ENCODE measurements at regions not wholly inside any gene's neighbourhood (a gene's known extent, or its start where the extent isn't known, plus 50 kb on each side); places are given as distances from the start of the nearest gene placed in this dataset.

DNA sequence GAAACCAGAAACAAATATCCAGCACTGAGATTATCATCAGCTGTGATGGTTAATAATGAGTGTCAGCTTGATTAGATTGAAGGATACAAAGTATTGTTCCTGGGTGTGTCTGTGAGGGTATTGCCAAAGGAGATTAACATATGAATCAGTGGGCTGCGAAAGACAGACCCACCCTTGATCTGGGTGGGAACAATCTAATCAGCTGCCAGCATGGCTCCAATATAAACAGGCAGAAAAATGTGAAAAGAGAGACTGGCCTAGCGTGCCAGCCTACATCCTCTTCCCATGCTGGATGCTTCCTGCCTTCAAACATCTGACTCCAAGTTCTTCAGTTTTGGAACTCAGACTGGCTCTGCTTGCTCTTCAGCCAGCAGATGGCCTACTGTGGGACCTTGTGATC, 869.5 kb downstream of the SI start:
- TF ChIP-seq, protein P1, sequence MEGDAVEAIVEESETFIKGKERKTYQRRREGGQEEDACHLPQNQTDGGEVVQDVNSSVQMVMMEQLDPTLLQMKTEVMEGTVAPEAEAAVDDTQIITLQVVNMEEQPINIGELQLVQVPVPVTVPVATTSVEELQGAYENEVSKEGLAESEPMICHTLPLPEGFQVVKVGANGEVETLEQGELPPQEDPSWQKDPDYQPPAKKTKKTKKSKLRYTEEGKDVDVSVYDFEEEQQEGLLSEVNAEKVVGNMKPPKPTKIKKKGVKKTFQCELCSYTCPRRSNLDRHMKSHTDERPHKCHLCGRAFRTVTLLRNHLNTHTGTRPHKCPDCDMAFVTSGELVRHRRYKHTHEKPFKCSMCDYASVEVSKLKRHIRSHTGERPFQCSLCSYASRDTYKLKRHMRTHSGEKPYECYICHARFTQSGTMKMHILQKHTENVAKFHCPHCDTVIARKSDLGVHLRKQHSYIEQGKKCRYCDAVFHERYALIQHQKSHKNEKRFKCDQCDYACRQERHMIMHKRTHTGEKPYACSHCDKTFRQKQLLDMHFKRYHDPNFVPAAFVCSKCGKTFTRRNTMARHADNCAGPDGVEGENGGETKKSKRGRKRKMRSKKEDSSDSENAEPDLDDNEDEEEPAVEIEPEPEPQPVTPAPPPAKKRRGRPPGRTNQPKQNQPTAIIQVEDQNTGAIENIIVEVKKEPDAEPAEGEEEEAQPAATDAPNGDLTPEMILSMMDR (IDR thresholded peaks at IDR 0.05), result no peak
- no peak for TF ChIP-seq POLR2AphosphoS5 (IDR thresholded peaks at IDR 0.05)
- no peak for TF ChIP-seq POLR2A (IDR thresholded peaks at IDR 0.05)
